HG02678 (cell line): ENCODE measurements at regions not wholly inside any gene's neighbourhood (a gene's known extent, or its start where the extent isn't known, plus 50 kb on each side); places are given as distances from the start of the nearest gene placed in this dataset.

Experiments used
- ATAC-seq: cut with Tn5 transposase; IDR thresholded peaks from one replicate; pipeline ENCODE4 v1.9.1; 2021; ENCODE audit warnings: mild to moderate bottlenecking, moderate library complexity; ENCODE audit not compliant: unreplicated experiment

- no peak for ATAC-seq
Observed at GRCh38 chr13:61039302-61039701, 376.3 kb downstream of the PCDH20 start.

- ATAC-seq, result no peak
Observed at GRCh38 chr13:61036715-61037114, 378.9 kb downstream of the PCDH20 start.

GRCh38 chr13:61030445-61030844, 385.2 kb downstream of the PCDH20 start:
- no peak for ATAC-seq

- no peak for ATAC-seq
Observed at GRCh38 chr13:61029064-61029463, 386.6 kb downstream of the PCDH20 start.

GRCh38 chr13:61024046-61024445, 391.6 kb downstream of the PCDH20 start:
- no peak for ATAC-seq

GRCh38 chr13:61021838-61022237, 393.8 kb downstream of the PCDH20 start:
- ATAC-seq, result no peak

- no peak for ATAC-seq
Observed at GRCh38 chr13:61013796-61014195, 401.9 kb downstream of the PCDH20 start.

- no peak for ATAC-seq
Observed at GRCh38 chr13:61010358-61010757, 405.3 kb downstream of the PCDH20 start.

- ATAC-seq, result no peak
Observed at GRCh38 chr13:61002686-61003085, 413.0 kb downstream of the PCDH20 start.

- no peak for ATAC-seq
Observed at GRCh38 chr13:60990032-60990733, 425.5 kb downstream of the PCDH20 start.

- no peak for ATAC-seq
Observed at GRCh38 chr13:60986301-60986700, 429.3 kb downstream of the PCDH20 start.

- no peak for ATAC-seq
Observed at GRCh38 chr13:60981407-60981806, 434.2 kb downstream of the PCDH20 start.

GRCh38 chr13:60976367-60976766, 439.3 kb downstream of the PCDH20 start:
- ATAC-seq, result no peak

- ATAC-seq, result no peak
Observed at GRCh38 chr13:60974296-60974695, 441.4 kb downstream of the PCDH20 start.

GRCh38 chr13:60973529-60973928, 442.1 kb downstream of the PCDH20 start:
- no peak for ATAC-seq

GRCh38 chr13:60970736-60971135, 444.9 kb downstream of the PCDH20 start:
- no peak for ATAC-seq

- ATAC-seq, result no peak
Observed at GRCh38 chr13:60969656-60970055, 446.0 kb downstream of the PCDH20 start.

GRCh38 chr13:60959427-60959826, 456.2 kb downstream of the PCDH20 start:
- no peak for ATAC-seq

- no peak for ATAC-seq
Observed at GRCh38 chr13:60957816-60958215, 457.8 kb downstream of the PCDH20 start.

GRCh38 chr13:60945396-60945795, 470.3 kb downstream of the PCDH20 start:
- ATAC-seq, result no peak

GRCh38 chr13:60944863-60945262, 470.8 kb downstream of the PCDH20 start:
- no peak for ATAC-seq

GRCh38 chr13:60944016-60944415, 471.6 kb downstream of the PCDH20 start:
- ATAC-seq, result no peak

GRCh38 chr13:60936281-60936680, 479.4 kb downstream of the PCDH20 start:
- ATAC-seq, result no peak
